HCT116 (cell line): ENCODE measurements at regions not wholly inside any gene's neighbourhood (a gene's known extent, or its start where the extent isn't known, plus 50 kb on each side); places are given as distances from the start of the nearest gene placed in this dataset.

Source experiments
- EZH2 ChIP-seq: fragments of 200-600 bp; sonication (generic); IDR thresholded peaks from 2 replicates; pipeline ENCODE4 v1.6.1; 2017; ENCODE audit warnings: antibody characterized with exemption, mixed run types
- POLR2AphosphoS5 ChIP-seq: IDR thresholded peaks from 2 replicates; pipeline ENCODE4 v1.6.1; 2011; ENCODE audit warnings: mild to moderate bottlenecking, low read depth, low read length, moderate library complexity
- TF ChIP-seq, protein P1 (sequence below), 3 experiments: fragments of 200-600 bp in 1 of 3; sonication (generic) in 1 of 3; IDR thresholded peaks in 2 of 3; conservative IDR thresholded peaks in 1 of 3; 2 replicates each; pipeline ENCODE4 v1.5.1; 2012 to 2017; ENCODE audit warnings: low read depth in 2 of 3, low read length in 2 of 3, antibody characterized with exemption in 1 of 3, borderline replicate concordance in 1 of 3, control low read depth in 1 of 3, mild to moderate bottlenecking in 1 of 3, mixed read lengths in 1 of 3, mixed run types in 1 of 3, moderate library complexity in 1 of 3; ENCODE audit not compliant: insufficient read depth in 1 of 3

GRCh38 chr20:22373164-22373895 is 211.0 kb downstream of the FOXA2 start:
- no peak for TF ChIP-seq POLR2AphosphoS5
- TF ChIP-seq, protein P1, sequence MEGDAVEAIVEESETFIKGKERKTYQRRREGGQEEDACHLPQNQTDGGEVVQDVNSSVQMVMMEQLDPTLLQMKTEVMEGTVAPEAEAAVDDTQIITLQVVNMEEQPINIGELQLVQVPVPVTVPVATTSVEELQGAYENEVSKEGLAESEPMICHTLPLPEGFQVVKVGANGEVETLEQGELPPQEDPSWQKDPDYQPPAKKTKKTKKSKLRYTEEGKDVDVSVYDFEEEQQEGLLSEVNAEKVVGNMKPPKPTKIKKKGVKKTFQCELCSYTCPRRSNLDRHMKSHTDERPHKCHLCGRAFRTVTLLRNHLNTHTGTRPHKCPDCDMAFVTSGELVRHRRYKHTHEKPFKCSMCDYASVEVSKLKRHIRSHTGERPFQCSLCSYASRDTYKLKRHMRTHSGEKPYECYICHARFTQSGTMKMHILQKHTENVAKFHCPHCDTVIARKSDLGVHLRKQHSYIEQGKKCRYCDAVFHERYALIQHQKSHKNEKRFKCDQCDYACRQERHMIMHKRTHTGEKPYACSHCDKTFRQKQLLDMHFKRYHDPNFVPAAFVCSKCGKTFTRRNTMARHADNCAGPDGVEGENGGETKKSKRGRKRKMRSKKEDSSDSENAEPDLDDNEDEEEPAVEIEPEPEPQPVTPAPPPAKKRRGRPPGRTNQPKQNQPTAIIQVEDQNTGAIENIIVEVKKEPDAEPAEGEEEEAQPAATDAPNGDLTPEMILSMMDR (IDR thresholded peaks at IDR 0.05 in 2 of 3, conservative IDR thresholded peaks at IDR 0.05 in 1 of 3; ENCODE audit: borderline replicate concordance in 1 of 3, insufficient read depth in 1 of 3, low read depth in 2 of 3, low read length in 2 of 3), result no peak
- no peak for TF ChIP-seq EZH2
